Upper lobe of left lung (tissue), 4 donors: ENCODE measurements at regions not wholly inside any gene's neighbourhood (a gene's known extent, or its start where the extent isn't known, plus 50 kb on each side); places are given as distances from the start of the nearest gene placed in this dataset.

Experiments used
- CTCF ChIP-seq, 6 experiments: fragments of 450-650 bp in 4 of 6; fragments of 200-600 bp in 2 of 6; sonication (generic) in 2 of 6; IDR thresholded peaks; one replicate each; pipeline ENCODE4 v1.5.1; 2016 to 2019; ENCODE audit warnings: antibody characterized with exemption in 6 of 6
- EP300 ChIP-seq, 4 donors: sonication (generic); formaldehyde crosslinking; IDR thresholded peaks; one replicate each; pipeline ENCODE4 v1.5.1; 2017; ENCODE audit warnings: antibody characterized with exemption in 4 of 4, control low read depth in 2 of 4
- POLR2A ChIP-seq, 4 donors: fragments of 450-650 bp; IDR thresholded peaks; one replicate each; pipeline ENCODE4 v1.5.1; 2016 to 2017; ENCODE audit warnings: antibody characterized with exemption in 4 of 4, mild to moderate bottlenecking in 2 of 4

DNA sequence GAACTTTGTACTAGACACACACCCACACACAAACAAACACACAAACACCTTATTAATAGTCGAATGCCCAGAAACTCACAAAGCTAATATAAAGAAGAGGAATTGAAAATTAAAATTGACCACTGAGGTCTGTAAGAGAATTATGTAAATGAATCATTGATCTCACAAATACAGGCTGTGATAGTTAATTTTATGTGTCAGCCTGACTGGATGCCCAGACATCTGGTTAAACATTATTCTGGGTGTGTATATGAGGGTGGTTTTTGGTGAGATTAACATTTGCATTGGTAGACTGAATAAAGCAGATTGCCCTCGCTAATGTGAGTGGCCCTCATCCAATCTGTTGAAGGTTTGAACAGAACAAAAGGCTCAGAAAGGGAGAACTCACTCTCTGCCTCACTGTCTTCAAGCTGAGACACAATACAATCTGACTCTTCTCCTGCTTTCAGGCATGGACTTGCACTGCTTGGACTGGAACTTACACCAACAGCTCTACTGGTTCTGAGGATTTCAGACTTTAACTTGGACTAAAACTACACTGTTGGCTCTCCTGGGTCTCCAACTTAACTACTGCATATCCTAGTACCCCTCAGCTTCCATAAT, 199.4 kb upstream of the TTC14 start:
- no peak for TF ChIP-seq CTCF (IDR thresholded peaks at IDR 0.05)
- TF ChIP-seq POLR2A (IDR thresholded peaks at IDR 0.05), result no peak
- no peak for TF ChIP-seq EP300 (IDR thresholded peaks at IDR 0.05)
